ENCODE measurements at regions not wholly inside any gene's neighbourhood (a gene's known extent, or its start where the extent isn't known, plus 50 kb on each side); places are given as distances from the start of the nearest gene placed in this dataset.
A peak's percentile ranks its signal among the peaks of the same experiment; 100 is the strongest.
"Not testable (repeated sequence)": the region's sequence is repeated elsewhere in the genome, so short reads cannot be mapped to it uniquely, and the experiment has no call there.

DNA sequence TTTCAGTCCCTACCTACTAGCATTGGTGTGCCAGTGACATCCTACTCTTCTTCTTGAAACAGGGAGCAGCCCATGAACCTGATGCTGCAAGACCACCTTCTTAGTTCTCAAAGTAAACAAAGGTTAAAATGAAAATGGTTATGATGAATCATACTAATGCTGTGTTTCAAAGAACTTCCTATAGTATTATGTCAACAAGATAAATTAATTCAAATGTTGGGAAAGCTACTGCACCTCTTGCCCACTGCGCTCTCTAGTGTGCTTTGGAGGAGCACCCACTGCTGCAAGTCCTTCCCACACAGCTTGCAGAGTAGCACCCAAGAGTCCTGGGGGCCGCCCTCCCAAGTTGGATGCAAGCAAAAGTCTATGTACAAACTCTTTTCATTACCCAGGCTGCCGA, 81.1 kb downstream of the CD200R1L start:
- no peak for DNase-seq

DNA sequence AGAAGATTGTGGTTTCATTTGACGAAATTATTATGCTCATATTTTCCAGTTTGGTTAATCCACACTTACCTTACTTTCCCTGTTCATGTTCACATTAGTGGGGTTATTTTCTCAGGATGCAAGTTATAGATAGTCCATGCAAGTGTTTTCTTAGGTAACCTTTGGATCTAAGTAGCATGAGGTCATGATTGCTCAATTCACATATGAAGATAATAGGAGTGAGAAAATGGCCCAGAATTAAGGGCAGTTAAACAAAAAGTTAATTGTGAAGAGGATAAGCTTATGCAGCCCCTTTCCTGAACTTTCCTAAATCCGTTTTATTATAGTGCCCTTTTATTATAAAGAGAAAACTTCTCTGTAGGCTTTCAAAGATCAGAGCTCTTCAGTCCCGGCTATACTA, 83.4 kb downstream of the CD200R1L start:
- DNase-seq = no peak

GRCh38 chr3:112761062-112761638, 85.5 kb downstream of the CD200R1L start:
- DNase-seq = no peak

- DNase-seq = no peak
Measured at GRCh38 chr3:112759681-112760080, 87.0 kb downstream of the CD200R1L start.

GRCh38 chr3:112759210-112759609, 87.5 kb downstream of the CD200R1L start:
- no peak for DNase-seq

DNA sequence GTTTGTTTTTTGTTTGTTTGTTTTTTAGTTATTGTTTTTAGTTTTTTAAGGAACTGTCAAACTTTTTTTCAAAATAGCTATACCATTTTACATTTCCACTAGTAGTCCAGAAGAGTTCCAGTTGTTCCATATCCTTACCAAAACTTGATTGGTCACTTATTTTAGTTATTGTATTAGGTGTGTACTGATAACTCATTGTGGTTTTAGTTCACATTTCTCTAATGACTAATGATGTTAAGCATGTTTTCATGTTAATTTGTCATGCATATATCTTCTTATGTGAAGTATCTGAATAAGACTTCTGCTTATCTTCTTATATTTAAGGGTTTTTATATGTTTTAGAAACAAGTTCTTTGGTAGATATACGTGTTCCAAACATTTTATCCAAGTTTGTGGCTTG, 89.5 kb downstream of the CD200R1L start:
- no peak for DNase-seq

DNA sequence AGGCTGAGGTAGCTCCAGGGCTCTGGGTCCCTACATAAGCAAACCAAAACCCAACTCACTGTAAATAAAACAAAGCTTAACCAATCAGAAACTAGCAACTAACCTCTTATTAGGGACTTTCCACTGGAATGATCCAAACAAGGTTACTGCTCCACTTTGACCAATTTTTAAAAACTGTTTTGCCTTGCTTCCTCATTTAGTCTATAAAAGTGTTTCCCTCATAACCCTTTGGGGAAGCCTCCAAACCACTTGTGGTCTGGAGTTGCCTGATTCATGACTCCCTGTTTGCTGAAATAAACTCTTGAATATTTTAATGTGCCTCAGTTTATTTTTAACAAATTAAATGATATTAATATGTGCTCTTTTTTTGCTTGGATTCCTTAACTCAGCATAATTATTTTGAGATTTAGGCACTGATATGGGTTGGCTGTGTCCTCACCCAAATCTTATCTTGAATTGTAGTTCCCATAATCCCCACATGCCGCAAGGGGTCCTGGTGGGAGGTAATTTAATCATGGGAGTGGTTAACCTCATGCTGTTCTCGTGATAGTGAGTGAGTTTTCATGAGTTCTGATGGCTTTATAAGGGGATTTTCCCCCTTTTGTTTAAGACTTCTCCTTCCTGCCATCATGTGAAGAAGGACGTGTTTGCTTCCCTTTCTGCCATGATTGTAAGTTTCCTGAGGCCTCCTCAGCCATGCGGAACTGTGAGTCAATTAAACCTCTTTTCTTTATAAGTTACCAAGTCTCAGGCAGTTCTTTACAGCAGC, 90.6 kb downstream of the CD200R1L start:
- DNase-seq = no peak

DNA sequence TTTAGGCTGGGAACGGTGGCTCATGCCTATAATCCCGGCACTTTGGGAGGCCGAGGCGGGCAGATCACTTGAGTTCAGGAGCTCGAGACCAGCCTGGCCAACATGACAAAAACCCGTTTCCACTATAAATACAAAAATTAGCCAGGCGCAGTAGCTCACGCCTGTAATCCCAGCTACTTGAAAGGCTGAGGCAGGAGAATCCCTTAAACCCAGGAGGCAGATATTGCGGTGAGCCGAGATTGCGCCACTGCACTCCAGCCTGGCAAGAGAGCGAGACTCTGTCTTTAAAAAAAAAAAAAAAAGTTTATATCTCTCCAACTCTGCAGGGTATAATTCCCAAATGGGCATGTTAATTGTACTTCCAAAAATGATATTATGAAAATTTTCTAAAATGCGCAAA, 91.6 kb downstream of the CD200R1L start:
- DNase-seq = not testable (repeated sequence)

DNA sequence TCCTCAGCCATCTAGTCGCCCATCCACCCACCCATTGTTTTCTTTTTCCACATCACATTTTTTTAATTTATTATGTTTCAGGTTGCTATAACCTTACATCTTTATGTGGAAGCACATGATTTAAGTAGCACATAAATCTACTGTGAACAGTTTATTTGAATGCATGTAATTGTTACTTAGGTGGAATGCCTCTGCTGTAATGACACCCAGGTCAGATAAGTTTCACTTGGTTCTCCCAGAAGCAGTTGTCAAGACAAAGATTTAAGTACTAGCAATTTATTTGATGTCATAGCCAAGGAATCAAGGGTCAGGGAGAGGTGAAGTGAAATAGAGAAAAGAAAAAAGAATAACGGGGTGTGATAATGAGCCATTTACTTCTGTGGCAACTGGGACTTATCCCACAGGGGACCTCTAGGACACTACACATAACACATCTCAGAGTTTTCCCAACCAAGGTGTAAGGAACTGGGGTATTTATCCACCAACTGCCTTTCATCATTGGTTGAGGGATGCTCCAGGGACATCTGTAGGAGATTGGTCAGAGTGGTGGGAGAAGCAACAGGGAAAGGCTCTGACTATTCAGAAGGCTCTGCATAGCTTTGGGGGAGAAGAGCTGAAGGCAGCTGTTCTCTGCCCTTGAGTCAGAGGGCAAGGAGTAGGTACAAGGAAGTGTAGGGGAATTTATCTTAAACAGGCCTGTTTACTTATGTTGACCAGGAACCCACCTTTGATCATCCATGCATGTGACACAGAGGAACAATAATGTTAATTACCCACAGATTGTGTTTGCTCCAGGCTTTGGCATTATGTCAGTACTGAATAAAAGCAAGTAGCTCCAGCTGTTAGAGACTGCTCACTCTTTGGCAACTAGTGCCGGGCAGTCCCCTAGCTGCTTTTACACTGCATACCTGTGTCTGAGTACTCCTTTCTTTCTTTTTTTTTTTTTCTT, 94.8 kb downstream of the CD200R1L start:
- DNase-seq = no peak

DNA sequence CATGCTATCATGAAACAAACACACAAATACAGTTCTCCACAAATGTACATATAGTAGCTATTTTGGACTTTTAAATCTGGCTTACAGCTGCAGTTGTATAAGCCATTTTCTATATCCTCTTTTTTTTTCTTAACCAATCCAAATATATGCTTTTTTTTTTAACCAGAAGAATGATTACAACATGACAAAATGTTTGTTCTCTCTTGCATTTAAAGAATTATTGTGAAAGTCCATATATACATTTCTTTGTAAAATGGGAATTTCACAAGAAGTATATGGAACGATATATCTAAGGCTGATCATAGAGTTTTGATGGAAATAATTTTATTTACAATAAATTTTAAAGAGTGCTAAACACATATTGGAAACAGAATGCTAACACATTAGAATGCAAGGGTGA, 95.6 kb downstream of the CD200R1L start:
- no peak for DNase-seq

DNA sequence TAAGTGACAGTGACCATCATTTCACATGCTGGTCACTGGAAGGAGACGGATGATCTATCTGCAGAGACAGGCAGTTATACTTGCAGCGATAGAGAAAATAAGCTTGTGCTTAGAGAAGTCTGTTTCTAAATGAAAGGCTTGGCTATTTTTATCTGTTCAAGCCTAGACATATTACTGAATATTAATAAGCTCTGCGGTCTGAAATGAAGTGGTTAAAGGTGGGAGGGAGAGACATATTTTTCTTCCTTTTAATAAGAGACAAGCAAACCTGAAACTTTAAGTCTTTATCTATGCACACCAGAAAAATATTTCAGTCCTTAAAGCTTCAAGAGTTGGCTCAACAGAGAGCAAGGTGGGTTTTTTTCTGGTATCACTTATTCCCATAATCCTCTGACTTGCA, 99.0 kb downstream of the CD200R1L start:
- no peak for DNase-seq

GRCh38 chr3:112746675-112747280, 99.9 kb downstream of the CD200R1L start:
- peak in 1 of 2 experiments; percentile 10 for DNase-seq

DNA sequence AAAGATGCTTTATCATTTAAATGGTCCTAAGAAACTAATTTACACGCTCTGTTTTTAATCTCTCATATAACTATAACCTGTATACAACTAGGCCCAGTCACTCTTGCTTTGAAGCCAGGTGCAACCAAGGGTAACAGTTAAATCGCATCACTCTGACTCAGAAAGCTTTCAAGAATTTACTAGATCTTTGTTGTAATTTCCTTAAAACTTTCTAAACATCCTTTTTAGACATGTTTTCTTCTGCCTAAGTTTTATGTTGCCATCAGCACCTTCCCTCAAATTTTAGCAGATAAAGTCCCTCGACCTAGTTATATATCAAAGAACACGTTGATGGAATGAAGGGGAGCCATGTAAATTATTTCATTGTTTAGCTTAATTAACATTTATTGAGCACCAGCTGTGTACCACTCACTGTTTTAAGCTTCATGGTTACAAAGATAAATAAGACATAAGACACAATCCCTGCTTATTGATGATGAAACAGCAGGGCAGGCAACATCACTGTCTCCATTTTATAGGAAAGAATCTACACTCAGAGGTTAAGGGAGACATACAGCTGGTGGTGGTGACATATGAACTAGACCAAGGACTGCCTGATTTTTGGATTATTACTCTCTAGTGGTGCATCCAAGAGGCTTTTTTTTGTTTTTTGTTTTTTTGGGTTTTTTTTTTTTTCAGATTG, 101.0 kb downstream of the CD200R1L start:
- DNase-seq = no peak

DNA sequence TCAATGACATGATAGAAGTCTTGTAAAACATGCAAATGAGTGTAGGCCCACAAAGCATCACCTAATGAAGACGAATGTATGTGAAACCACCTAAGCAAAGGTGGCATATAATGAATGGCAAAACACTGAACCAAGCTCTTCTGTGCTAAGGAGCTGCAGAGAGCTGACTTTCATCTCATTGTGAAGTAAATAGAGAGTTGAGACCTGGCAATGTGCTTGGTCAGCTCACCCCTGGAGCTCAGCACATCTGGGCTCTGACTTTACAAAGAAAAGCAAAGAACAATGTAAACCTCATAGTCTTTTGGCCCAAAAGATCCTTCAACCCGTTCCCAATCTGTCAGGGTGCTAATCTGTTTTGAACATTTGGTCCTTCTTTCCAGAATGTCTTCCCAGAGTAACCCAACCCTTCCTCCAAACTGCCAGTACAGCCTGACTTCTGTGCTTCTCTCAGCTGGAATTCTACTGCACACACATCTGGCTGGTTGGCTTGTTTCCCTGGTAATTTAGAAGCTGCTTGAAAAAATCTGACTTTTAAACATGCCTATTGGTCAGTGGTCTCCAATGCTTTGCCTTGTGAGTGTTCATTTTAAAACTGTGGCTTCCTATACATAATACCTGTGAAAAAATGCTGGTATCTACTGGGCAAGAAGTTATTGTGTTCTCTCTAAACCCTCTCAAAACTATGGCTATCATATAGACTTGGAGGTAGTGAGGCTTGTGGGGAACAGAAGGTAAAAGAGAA, 101.7 kb downstream of the CD200R1L start:
- DNase-seq = no peak

DNA sequence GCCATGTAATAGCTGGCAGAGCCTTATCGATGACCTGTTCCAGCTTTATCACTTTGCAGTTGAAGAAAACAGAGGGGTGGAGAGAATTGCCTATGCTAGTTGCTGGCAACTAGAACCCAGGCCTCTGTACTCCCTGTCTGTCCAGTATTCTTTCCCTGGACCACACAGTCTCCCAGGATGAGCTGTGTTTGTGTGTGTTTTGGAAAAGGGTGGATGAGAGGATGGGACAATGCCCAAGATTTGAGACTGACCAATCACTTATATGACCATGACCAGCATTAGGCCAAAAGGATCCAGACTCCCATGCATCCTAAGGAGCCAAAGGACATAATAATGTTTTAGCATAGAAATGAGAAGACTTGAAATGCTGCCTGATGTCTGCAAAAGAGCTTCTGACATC, 102.6 kb downstream of the CD200R1L start:
- DNase-seq = no peak

DNA sequence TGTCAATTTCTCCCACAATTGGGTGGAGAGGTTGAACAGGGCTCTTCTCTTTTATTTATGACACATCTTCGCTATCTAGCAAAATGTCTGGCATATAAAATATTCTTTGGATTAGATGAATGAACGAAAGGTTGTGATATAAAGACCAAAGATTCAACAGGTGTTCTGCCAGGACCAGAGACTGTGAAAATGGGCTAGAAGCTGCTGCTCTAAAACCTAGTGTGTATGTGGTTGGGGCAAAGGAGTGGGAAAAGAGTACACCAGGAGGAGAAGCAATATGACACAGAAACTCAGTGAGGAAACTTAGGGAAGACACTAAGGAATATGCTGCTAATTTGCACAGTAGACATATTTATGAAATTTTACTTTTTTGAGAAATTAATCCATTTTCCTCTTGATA, 102.0 kb upstream of the CCDC80 start:
- DNase-seq = no peak

DNA sequence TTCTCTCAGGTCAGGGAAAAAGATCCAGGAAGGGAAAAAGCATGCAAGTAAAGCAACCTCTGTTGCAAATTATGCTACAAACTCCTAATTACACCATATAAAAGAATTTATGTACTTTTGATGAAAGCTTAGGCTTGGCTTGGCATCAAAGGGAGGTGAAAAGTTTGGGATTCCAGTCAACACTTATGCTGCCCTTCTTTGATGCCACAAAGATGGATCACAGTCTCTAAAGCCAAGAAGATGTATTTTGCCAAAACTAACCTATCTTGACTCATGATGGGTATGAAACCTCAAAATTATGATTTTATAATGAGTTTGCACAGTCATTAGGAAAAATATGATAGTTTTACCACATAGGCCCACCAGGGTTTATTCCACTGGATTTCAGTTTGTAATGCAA, 101.0 kb upstream of the CCDC80 start:
- DNase-seq = no peak

GRCh38 chr3:112740835-112741234, 99.9 kb upstream of the CCDC80 start:
- no peak for DNase-seq

DNA sequence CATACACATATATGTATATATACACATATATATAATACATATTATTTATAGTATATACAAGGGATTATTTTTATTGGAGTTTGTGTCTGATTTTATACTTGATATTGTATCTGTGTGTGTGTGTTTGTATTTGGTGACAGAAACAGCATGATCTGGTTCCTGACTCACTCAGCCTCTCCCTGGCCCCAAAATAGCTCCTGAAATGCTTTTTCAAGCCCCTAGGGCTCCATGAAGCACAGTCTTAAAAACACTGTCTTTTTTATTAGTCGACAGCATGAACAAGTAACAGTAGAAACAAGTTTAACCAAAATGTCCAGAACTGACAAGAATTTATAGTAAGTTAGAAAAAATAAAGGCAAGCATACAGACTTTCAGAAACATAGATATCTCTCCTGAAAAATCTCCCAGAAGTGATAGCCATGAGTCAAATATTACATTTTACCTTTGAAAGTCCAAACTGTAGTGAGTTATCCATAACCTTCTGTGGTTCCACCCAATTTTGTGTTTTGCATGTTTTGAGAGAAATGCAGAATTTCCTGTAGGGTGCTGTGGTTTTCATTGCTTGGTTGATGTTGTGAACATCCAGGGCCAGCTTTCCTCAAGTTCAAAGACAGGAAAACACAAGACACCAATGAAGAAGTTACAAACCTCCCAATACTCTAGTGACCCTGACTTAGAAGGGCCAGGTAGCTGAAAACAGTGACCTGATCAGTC, 98.5 kb upstream of the CCDC80 start:
- no peak for DNase-seq

GRCh38 chr3:112738366-112738765, 97.4 kb upstream of the CCDC80 start:
- DNase-seq = no peak

Measured in NCI-H526 (cell line).